A549 (cell line): ENCODE measurements at regions not wholly inside any gene's neighbourhood (a gene's known extent, or its start where the extent isn't known, plus 50 kb on each side); places are given as distances from the start of the nearest gene placed in this dataset.
"Not testable (repeated sequence)": the region's sequence is repeated elsewhere in the genome, so short reads cannot be mapped to it uniquely, and the experiment has no call there.

Experiments used
- ATAC-seq, 2 experiments: fragments of 200-7000 bp in 1 of 2; fragments of >200 bp in 1 of 2; cut with Nextera tagmentation in 1 of 2; cut with Tn5 transposase in 1 of 2; 3 replicates each; pipeline versions ENCODE4 v1.8.0 to v1.9.1; 2018 to 2020; ENCODE audit warnings: mild to moderate bottlenecking in 1 of 2, moderate library complexity in 1 of 2
- CTCF ChIA-PET: fragments of 300-600 bp; sonication (Branson Sonifier 250); formaldehyde crosslinking; extraction: SDS; loops from one replicate; lab custom pipeline; 2021; ENCODE audit warnings: antibody characterized with exemption, inconsistent platforms; lab: Yijun Ruan, JAX
- POLR2A ChIA-PET: fragments of 350-600 bp; formaldehyde crosslinking; extraction: SDS; loops from one replicate; lab custom pipeline; 2021; ENCODE audit warnings: antibody characterized with exemption, inconsistent platforms; lab: Yijun Ruan, JAX
- DNase-seq, 2 experiments: peaks; one replicate each; pipeline versions ENCODE4 v3.0.0 to v3.0.0-alpha.2; 2011 to 2016; ENCODE audit warnings: low read depth in 1 of 2, low spot score in 1 of 2
- FAIRE-seq: peaks from 2 replicates; lab custom pipeline; 2011; peaks lifted over from hg19 to GRCh38; lab: Jason Lieb, UNC
- H3K27ac ChIP-seq, 2 experiments: fragments of >200 bp; sonication (Bioruptor Twin); formaldehyde crosslinking; 3 replicates each; pipeline ENCODE4 v1.5.1; 2016 to 2017
- H3K4me1 ChIP-seq: fragments of >200 bp; sonication (Bioruptor Twin); formaldehyde crosslinking; 3 replicates; pipeline ENCODE4 v1.6.1; 2016
- H3K4me2 ChIP-seq: fragments of >200 bp; sonication (Bioruptor Twin); formaldehyde crosslinking; 3 replicates; pipeline ENCODE4 v1.6.1; 2016
- H3K4me3 ChIP-seq: fragments of >200 bp; sonication (Bioruptor Twin); formaldehyde crosslinking; 3 replicates; pipeline ENCODE4 v1.5.1; 2016
- H3K9me3 ChIP-seq: fragments of >200 bp; sonication (Bioruptor Twin); formaldehyde crosslinking; 3 replicates; pipeline ENCODE4 v1.6.1; 2016
- BHLHE40 ChIP-seq: IDR thresholded peaks from 2 replicates; pipeline ENCODE4 v1.6.1; 2012; ENCODE audit warnings: low read depth, low read length, inconsistent platforms
- CHD2 ChIP-seq: fragments of 150-350 bp; IDR thresholded peaks from 2 replicates; pipeline ENCODE4 v1.6.1; 2014; ENCODE audit warnings: low read length; ENCODE audit not compliant: partially characterized antibody
- CTCF ChIP-seq: fragments of >200 bp; sonication (Bioruptor Twin); formaldehyde crosslinking; IDR thresholded peaks from 3 replicates; pipeline ENCODE4 v1.5.1; 2016
- EP300 ChIP-seq, 2 experiments: fragments of >200 bp; sonication (Bioruptor Twin); formaldehyde crosslinking; IDR thresholded peaks; 2 replicates in 1 of 2; 3 replicates in 1 of 2; pipeline ENCODE4 v1.6.1; 2016 to 2017
- FOXS1 ChIP-seq: fragments of 250-450 bp; sonication (Bioruptor Pico); IDR thresholded peaks from 2 replicates; pipeline ENCODE4 v1.5.0; 2020; ENCODE audit warnings: mild to moderate bottlenecking, moderate library complexity
- HEYL ChIP-seq: fragments of 250-450 bp; sonication (Bioruptor Pico); IDR thresholded peaks from 2 replicates; pipeline ENCODE4 v1.8.0; 2021; ENCODE audit warnings: mild to moderate bottlenecking, moderate library complexity
- HOXA7 ChIP-seq: fragments of 250-450 bp; sonication (Bioruptor Pico); IDR thresholded peaks from 2 replicates; pipeline ENCODE4 v1.5.0; 2020; ENCODE audit warnings: mild to moderate bottlenecking, moderate library complexity
- HOXB13 ChIP-seq: fragments of 250-450 bp; sonication (Bioruptor Pico); IDR thresholded peaks from 2 replicates; pipeline ENCODE4 v1.5.0; 2020; ENCODE audit warnings: low read depth, mild to moderate bottlenecking, moderate library complexity
- JUNB ChIP-seq: fragments of >200 bp; sonication (Bioruptor Twin); formaldehyde crosslinking; IDR thresholded peaks from 2 replicates; pipeline ENCODE4 v1.6.1; 2016
- MAZ ChIP-seq: fragments of 150-350 bp; IDR thresholded peaks from 2 replicates; pipeline ENCODE4 v1.6.1; 2014; ENCODE audit warnings: antibody characterized with exemption, low read depth, low read length, borderline replicate concordance
- NPAS2 ChIP-seq: fragments of 250-450 bp; sonication (Bioruptor Pico); IDR thresholded peaks from 2 replicates; pipeline ENCODE4 v1.8.0; 2022; ENCODE audit warnings: mild to moderate bottlenecking, moderate library complexity, borderline replicate concordance
- PBX3 ChIP-seq: IDR thresholded peaks from 2 replicates; pipeline ENCODE4 v1.6.1; 2012
- POLR2A ChIP-seq: IDR thresholded peaks from 2 replicates; pipeline ENCODE4 v1.6.1; 2012; ENCODE audit warnings: mild to moderate bottlenecking, low read length
- POLR2AphosphoS2 ChIP-seq: conservative IDR thresholded peaks from 2 replicates; pipeline ENCODE4 v1.6.1; 2012; ENCODE audit warnings: low read length, improper control_type of control experiment, inconsistent platforms
- SREBF2 ChIP-seq: fragments of 450-650 bp; IDR thresholded peaks from 2 replicates; pipeline ENCODE4 v1.6.1; 2014; ENCODE audit warnings: mild to moderate bottlenecking, moderate library complexity
- TP53 ChIP-seq: fragments of 250-450 bp; sonication (Bioruptor Pico); IDR thresholded peaks from 2 replicates; pipeline ENCODE4 v1.5.0; 2021; ENCODE audit warnings: mild to moderate bottlenecking, moderate library complexity
- ZNF302 ChIP-seq: fragments of 250-450 bp; sonication (Bioruptor Pico); IDR thresholded peaks from 2 replicates; pipeline ENCODE4 v1.9.0; 2021; ENCODE audit warnings: inconsistent platforms, mild to moderate bottlenecking, moderate library complexity
- ZSCAN20 ChIP-seq: fragments of 250-450 bp; sonication (Bioruptor Pico); IDR thresholded peaks from 2 replicates; pipeline ENCODE4 v1.8.0; 2022; ENCODE audit warnings: mild to moderate bottlenecking, moderate library complexity
- WGBS: methylation state at CpG from one replicate; pipeline ENCODE4 v1.1.6; 2017; ENCODE audit errors: missing lambda C conversion rate; 5-methylcytosine and 5-hydroxymethylcytosine counted together
- TF ChIP-seq, protein P1 (sequence below): fragments of 150-350 bp; IDR thresholded peaks from 2 replicates; pipeline ENCODE4 v1.6.1; 2014; ENCODE audit warnings: low read depth, mild to moderate bottlenecking, low read length
- TF ChIP-seq, protein P2 (sequence below): fragments of >200 bp; sonication (Bioruptor Twin); formaldehyde crosslinking; IDR thresholded peaks from 3 replicates; pipeline ENCODE4 v1.6.1; 2016
- TF ChIP-seq, protein P3 (sequence below): fragments of 250-450 bp; sonication (Bioruptor Pico); IDR thresholded peaks from 2 replicates; pipeline ENCODE4 v1.5.0; 2020; ENCODE audit warnings: low read depth, mild to moderate bottlenecking, moderate library complexity

DNA sequence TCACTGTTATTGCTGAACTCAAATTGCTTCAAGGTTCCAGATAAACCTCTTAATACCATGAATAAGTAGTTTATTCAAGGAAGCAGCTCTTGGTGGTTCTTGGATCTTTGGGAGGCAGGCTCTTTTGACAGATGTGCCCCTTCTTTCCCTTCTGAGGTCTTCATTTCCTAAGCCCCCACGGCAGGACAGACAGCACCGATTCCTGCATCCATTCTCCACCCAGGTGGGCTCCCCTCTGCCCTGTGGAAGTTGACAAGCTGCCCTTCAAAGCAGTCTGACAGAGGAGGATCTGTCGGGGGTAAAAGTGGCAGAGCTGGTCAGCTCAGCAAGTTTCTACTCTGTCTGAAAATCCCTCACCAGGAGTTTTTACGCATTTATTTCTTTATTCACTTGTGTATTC is 605.3 kb upstream of the B3GAT1 start (continued):
- TF ChIP-seq CHD2: no peak

GRCh38 chr11:135015966-135016365 is 603.9 kb upstream of the B3GAT1 start:
- DNase-seq: no peak
- H3K4me2 ChIP-seq: no peak overlapping the region
- no peak for FAIRE-seq
- H3K27ac ChIP-seq: no peak overlapping the region
- POLR2A ChIA-PET: no interaction called here
- no peak overlapping the region for H3K4me3 ChIP-seq
- CTCF ChIA-PET: no interaction called here
- H3K9me3 ChIP-seq: no peaks in the 10 kb centered on the region
- TF ChIP-seq MAZ (no peak), FOXS1 (CRISPR knock-in tag) (no peak), EP300 (IDR thresholded peaks at IDR 0.05) (no peak), TP53 (CRISPR knock-in tag) (no peak), HEYL (CRISPR knock-in tag) (no peak), SREBF2 (no peak), ZSCAN20 (CRISPR knock-in tag) (no peak)
- TF ChIP-seq, all 56 proteins: peak for 0
- ATAC-seq: no peak
- WGBS: 3% methylated on average over 3 of the region's 3 CpGs
- no peaks in the 10 kb centered on the region for H3K4me1 ChIP-seq

GRCh38 chr11:135011313-135011712 is 599.3 kb upstream of the B3GAT1 start:
- not testable (repeated sequence) for FAIRE-seq
- WGBS: 5% methylated on average over 2 of the region's 2 CpGs

DNA sequence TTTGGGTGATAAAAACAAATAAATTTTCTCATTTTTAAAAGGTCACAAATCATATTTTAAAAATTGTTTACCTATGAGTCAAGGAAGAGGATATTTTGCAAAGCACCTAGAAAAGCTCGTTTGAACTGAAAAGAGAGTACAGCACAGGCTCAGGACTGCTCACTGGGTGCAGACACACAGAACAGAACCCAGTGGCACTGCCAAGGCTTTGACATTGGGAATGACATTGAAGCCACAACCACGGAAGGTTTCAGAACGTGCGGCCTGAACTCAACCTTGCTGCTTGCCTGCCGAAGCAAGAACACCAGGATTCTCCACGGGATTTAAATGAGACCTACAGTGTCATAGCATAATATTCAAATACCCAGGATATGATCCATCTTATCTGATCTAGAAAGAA is 597.1 kb upstream of the B3GAT1 start:
- CTCF ChIA-PET: no interaction called here
- FAIRE-seq (no peak), DNase-seq (no peak), ATAC-seq (no peak)
- H3K4me2 ChIP-seq: no peak overlapping the region
- no peaks in the 10 kb centered on the region for H3K9me3 ChIP-seq
- H3K27ac ChIP-seq: no peak overlapping the region
- POLR2A ChIA-PET: no interaction called here
- TF ChIP-seq BHLHE40 (no peak), SREBF2 (no peak), ZNF302 (no peak), EP300 (IDR thresholded peaks at IDR 0.05) (no peak), POLR2A (no peak), JUNB (no peak), PBX3 (no peak), NPAS2 (CRISPR knock-in tag) (no peak), HOXB13 (CRISPR knock-in tag) (no peak), CHD2 (no peak), POLR2AphosphoS2 (no peak), HOXA7 (CRISPR knock-in tag) (no peak), CTCF (no peak)
- TF ChIP-seq, protein P1, sequence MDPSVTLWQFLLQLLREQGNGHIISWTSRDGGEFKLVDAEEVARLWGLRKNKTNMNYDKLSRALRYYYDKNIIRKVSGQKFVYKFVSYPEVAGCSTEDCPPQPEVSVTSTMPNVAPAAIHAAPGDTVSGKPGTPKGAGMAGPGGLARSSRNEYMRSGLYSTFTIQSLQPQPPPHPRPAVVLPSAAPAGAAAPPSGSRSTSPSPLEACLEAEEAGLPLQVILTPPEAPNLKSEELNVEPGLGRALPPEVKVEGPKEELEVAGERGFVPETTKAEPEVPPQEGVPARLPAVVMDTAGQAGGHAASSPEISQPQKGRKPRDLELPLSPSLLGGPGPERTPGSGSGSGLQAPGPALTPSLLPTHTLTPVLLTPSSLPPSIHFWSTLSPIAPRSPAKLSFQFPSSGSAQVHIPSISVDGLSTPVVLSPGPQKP: no peak
- TF ChIP-seq, protein P2, sequence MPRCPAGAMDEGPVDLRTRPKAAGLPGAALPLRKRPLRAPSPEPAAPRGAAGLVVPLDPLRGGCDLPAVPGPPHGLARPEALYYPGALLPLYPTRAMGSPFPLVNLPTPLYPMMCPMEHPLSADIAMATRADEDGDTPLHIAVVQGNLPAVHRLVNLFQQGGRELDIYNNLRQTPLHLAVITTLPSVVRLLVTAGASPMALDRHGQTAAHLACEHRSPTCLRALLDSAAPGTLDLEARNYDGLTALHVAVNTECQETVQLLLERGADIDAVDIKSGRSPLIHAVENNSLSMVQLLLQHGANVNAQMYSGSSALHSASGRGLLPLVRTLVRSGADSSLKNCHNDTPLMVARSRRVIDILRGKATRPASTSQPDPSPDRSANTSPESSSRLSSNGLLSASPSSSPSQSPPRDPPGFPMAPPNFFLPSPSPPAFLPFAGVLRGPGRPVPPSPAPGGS: no peak
- TF ChIP-seq, protein P3, sequence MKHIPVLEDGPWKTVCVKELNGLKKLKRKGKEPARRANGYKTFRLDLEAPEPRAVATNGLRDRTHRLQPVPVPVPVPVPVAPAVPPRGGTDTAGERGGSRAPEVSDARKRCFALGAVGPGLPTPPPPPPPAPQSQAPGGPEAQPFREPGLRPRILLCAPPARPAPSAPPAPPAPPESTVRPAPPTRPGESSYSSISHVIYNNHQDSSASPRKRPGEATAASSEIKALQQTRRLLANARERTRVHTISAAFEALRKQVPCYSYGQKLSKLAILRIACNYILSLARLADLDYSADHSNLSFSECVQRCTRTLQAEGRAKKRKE (CRISPR knock-in tag): no peak
- H3K4me1 ChIP-seq: no peaks in the 10 kb centered on the region
- no peak overlapping the region for H3K4me3 ChIP-seq
- 30% methylated on average over 6 of the region's 6 CpGs for WGBS

More at GRCh38 chr11:135011313-135011712, 599.3 kb upstream of the B3GAT1 start:
- ATAC-seq, POLR2A ChIA-PET, H3K4me1 ChIP-seq, CTCF ChIA-PET, H3K4me2 ChIP-seq, H3K27ac ChIP-seq, H3K4me3 ChIP-seq, H3K9me3 ChIP-seq, DNase-seq: not testable (repeated sequence)
